MG63 (cell line): ENCODE measurements at regions not wholly inside any gene's neighbourhood (a gene's known extent, or its start where the extent isn't known, plus 50 kb on each side); places are given as distances from the start of the nearest gene placed in this dataset.
"Not testable (repeated sequence)": the region's sequence is repeated elsewhere in the genome, so short reads cannot be mapped to it uniquely, and the experiment has no call there.

ENCODE experiments used
- DNase-seq: peaks from one replicate; pipeline ENCODE4 v3.0.0-alpha.2; 2020
- H3K27me3 ChIP-seq: fragments of 250-450 bp; sonication (Bioruptor Pico); 2 replicates; pipeline ENCODE4 v1.5.1; 2020; ENCODE audit warnings: mild to moderate bottlenecking, moderate library complexity
- H3K36me3 ChIP-seq: fragments of 250-450 bp; sonication (Bioruptor Pico); 2 replicates; pipeline ENCODE4 v1.5.1; 2020; ENCODE audit warnings: mild to moderate bottlenecking, moderate library complexity
- H3K4me3 ChIP-seq: fragments of 250-450 bp; sonication (Bioruptor Pico); 2 replicates; pipeline ENCODE4 v1.5.1; 2020; ENCODE audit warnings: mild to moderate bottlenecking, moderate library complexity
- H3K9me3 ChIP-seq: fragments of 250-450 bp; sonication (Bioruptor Pico); 2 replicates; pipeline ENCODE4 v1.5.1; 2020; ENCODE audit warnings: mild to moderate bottlenecking, moderate library complexity

- DNase-seq, H3K9me3 ChIP-seq, H3K27me3 ChIP-seq, H3K36me3 ChIP-seq, H3K4me3 ChIP-seq: not testable (repeated sequence)
Observed at GRCh38 chr17:26936645-26937044, 357.3 kb upstream of the WSB1 start.

- not testable (repeated sequence) for H3K27me3 ChIP-seq, H3K36me3 ChIP-seq, DNase-seq, H3K9me3 ChIP-seq, H3K4me3 ChIP-seq
Observed at GRCh38 chr17:26937750-26938322, 356.1 kb upstream of the WSB1 start.

- H3K27me3 ChIP-seq, H3K36me3 ChIP-seq, H3K4me3 ChIP-seq, DNase-seq, H3K9me3 ChIP-seq: not testable (repeated sequence)
Observed at GRCh38 chr17:26939755-26940154, 354.2 kb upstream of the WSB1 start.

GRCh38 chr17:26940587-26940986, 353.3 kb upstream of the WSB1 start:
- not testable (repeated sequence) for H3K4me3 ChIP-seq, H3K36me3 ChIP-seq, DNase-seq, H3K27me3 ChIP-seq, H3K9me3 ChIP-seq

- DNase-seq: peak; percentile 10
- Histone ChIP-seq H3K36me3 (no peaks in the 10 kb centered on the region), H3K4me3 (peak overlapping the region; percentile 34), H3K9me3 (no peaks in the 10 kb centered on the region), H3K27me3 (peaks cover 47% of the 10 kb centered on the region)
Observed at GRCh38 chr17:26962255-26963162, 331.4 kb upstream of the WSB1 start.

- H3K9me3 ChIP-seq: no peaks in the 10 kb centered on the region
- peaks cover 45% of the 10 kb centered on the region for H3K27me3 ChIP-seq
- no peak for DNase-seq
- H3K36me3 ChIP-seq: no peaks in the 10 kb centered on the region
- peak overlapping the region; percentile 34 for H3K4me3 ChIP-seq
Observed at GRCh38 chr17:26963163-26963503, 330.8 kb upstream of the WSB1 start.

- H3K36me3 ChIP-seq, H3K4me3 ChIP-seq, H3K9me3 ChIP-seq, DNase-seq: not testable (repeated sequence)
- H3K27me3 ChIP-seq: peaks cover 35% of the 10 kb centered on the region
Observed at GRCh38 chr17:26965898-26966624, 327.9 kb upstream of the WSB1 start.

GRCh38 chr17:26966625-26967179, 327.2 kb upstream of the WSB1 start:
- H3K36me3 ChIP-seq, H3K4me3 ChIP-seq, H3K9me3 ChIP-seq, DNase-seq: not testable (repeated sequence)
- peaks cover 29% of the 10 kb centered on the region for H3K27me3 ChIP-seq

GRCh38 chr17:26981845-26982425, 312.0 kb upstream of the WSB1 start:
- H3K4me3 ChIP-seq, H3K27me3 ChIP-seq, H3K36me3 ChIP-seq, H3K9me3 ChIP-seq, DNase-seq: not testable (repeated sequence)

GRCh38 chr17:26982563-26982962, 311.4 kb upstream of the WSB1 start:
- not testable (repeated sequence) for H3K27me3 ChIP-seq, DNase-seq, H3K9me3 ChIP-seq, H3K36me3 ChIP-seq, H3K4me3 ChIP-seq

- H3K9me3 ChIP-seq, H3K36me3 ChIP-seq, DNase-seq, H3K4me3 ChIP-seq, H3K27me3 ChIP-seq: not testable (repeated sequence)
Observed at GRCh38 chr17:26987851-26988250, 306.1 kb upstream of the WSB1 start.

- H3K27me3 ChIP-seq, H3K9me3 ChIP-seq, DNase-seq, H3K4me3 ChIP-seq, H3K36me3 ChIP-seq: not testable (repeated sequence)
Observed at GRCh38 chr17:26994648-26995047, 299.3 kb upstream of the WSB1 start.

GRCh38 chr17:26996146-26996916, 297.6 kb upstream of the WSB1 start:
- not testable (repeated sequence) for H3K9me3 ChIP-seq, DNase-seq, H3K36me3 ChIP-seq, H3K4me3 ChIP-seq, H3K27me3 ChIP-seq

GRCh38 chr17:27007734-27008531, 286.0 kb upstream of the WSB1 start:
- not testable (repeated sequence) for H3K9me3 ChIP-seq, DNase-seq, H3K27me3 ChIP-seq, H3K4me3 ChIP-seq, H3K36me3 ChIP-seq

- Histone ChIP-seq H3K4me3 (no peak overlapping the region), H3K9me3 (no peaks in the 10 kb centered on the region), H3K36me3 (no peaks in the 10 kb centered on the region), H3K27me3 (no peaks in the 10 kb centered on the region)
- DNase-seq: no peak
Observed at GRCh38 chr17:27009087-27009486, 284.8 kb upstream of the WSB1 start.

- not testable (repeated sequence) for H3K27me3 ChIP-seq, DNase-seq, H3K4me3 ChIP-seq, H3K9me3 ChIP-seq, H3K36me3 ChIP-seq
Observed at GRCh38 chr17:27010138-27010537, 283.8 kb upstream of the WSB1 start.
